Thyroid gland (tissue), 4 donors: ENCODE measurements at regions not wholly inside any gene's neighbourhood (a gene's known extent, or its start where the extent isn't known, plus 50 kb on each side); places are given as distances from the start of the nearest gene placed in this dataset.

Source experiments
- POLR2A ChIP-seq, 2 donors: fragments of 450-650 bp; IDR thresholded peaks; one replicate each; pipeline ENCODE4 v1.6.1; 2017; ENCODE audit warnings: antibody characterized with exemption in 2 of 2, mild to moderate bottlenecking in 2 of 2, moderate library complexity in 1 of 2
- TF ChIP-seq, protein P1 (sequence below), 6 experiments: fragments of 200-600 bp in 3 of 6; fragments of 450-650 bp in 3 of 6; sonication (generic) in 3 of 6; IDR thresholded peaks; one replicate each; pipeline ENCODE4 v1.5.1; 2016 to 2019; ENCODE audit warnings: antibody characterized with exemption in 6 of 6, mild to moderate bottlenecking in 2 of 6, inconsistent platforms in 1 of 6, moderate library complexity in 1 of 6

DNA sequence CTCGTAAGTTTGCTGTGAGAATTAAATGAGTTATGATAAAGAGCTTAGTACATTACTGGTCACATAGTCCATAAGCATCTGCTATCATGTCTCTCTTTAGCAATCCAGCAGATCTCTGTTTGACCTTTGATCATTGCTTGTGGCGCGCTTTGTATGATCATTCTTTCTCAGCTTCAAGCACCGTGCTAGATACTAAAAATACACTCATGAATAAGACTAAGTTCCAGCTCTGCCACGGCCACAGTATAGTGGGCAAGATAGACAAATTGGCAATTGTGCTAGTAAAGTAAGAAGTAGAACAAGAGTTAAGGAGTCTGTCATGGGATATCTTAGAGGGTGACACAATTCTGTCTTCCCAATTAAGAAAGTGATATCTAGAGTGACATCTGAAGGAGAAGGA, 75.2 kb upstream of the ADGRF1 start:
- TF ChIP-seq POLR2A (IDR thresholded peaks at IDR 0.05) = no peak
- TF ChIP-seq, protein P1, sequence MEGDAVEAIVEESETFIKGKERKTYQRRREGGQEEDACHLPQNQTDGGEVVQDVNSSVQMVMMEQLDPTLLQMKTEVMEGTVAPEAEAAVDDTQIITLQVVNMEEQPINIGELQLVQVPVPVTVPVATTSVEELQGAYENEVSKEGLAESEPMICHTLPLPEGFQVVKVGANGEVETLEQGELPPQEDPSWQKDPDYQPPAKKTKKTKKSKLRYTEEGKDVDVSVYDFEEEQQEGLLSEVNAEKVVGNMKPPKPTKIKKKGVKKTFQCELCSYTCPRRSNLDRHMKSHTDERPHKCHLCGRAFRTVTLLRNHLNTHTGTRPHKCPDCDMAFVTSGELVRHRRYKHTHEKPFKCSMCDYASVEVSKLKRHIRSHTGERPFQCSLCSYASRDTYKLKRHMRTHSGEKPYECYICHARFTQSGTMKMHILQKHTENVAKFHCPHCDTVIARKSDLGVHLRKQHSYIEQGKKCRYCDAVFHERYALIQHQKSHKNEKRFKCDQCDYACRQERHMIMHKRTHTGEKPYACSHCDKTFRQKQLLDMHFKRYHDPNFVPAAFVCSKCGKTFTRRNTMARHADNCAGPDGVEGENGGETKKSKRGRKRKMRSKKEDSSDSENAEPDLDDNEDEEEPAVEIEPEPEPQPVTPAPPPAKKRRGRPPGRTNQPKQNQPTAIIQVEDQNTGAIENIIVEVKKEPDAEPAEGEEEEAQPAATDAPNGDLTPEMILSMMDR (IDR thresholded peaks at IDR 0.05) = no peak
